ENCODE measurements at regions not wholly inside any gene's neighbourhood (a gene's known extent, or its start where the extent isn't known, plus 50 kb on each side); places are given as distances from the start of the nearest gene placed in this dataset.

GRCh38 chr3:127369356-127369935, 81.6 kb upstream of the PRR20G start:
- no peak for TF ChIP-seq CTCF (IDR thresholded peaks at IDR 0.05)
- Histone ChIP-seq H3K27me3 (no peaks in the 10 kb centered on the region), H3K36me3 (no peaks in the 10 kb centered on the region), H3K4me3 (no peak overlapping the region), H3K4me1 (no peaks in the 10 kb centered on the region), H3K9me3 (no peaks in the 10 kb centered on the region), H3K27ac (no peak overlapping the region)
- peak; percentile 46 for DNase-seq
- no peak for ATAC-seq
- intact Hi-C loops (cut with DNase I), result no loop called here

GRCh38 chr3:127368186-127369032, 80.6 kb upstream of the PRR20G start:
- intact Hi-C loops (cut with DNase I), result no loop called here
- Histone ChIP-seq H3K36me3 (no peaks in the 10 kb centered on the region), H3K4me3 (no peak overlapping the region), H3K4me1 (no peaks in the 10 kb centered on the region), H3K27me3 (no peaks in the 10 kb centered on the region), H3K27ac (no peak overlapping the region), H3K9me3 (no peaks in the 10 kb centered on the region)
- peak; percentile 44 for DNase-seq
- ATAC-seq, result no peak
- no peak for TF ChIP-seq CTCF (IDR thresholded peaks at IDR 0.05)

GRCh38 chr3:127367593-127367992, 79.7 kb upstream of the PRR20G start:
- ATAC-seq, result no peak
- intact Hi-C loops (cut with DNase I), result no loop called here
- no peak overlapping the region for H3K4me3 ChIP-seq
- H3K4me1 ChIP-seq, result no peaks in the 10 kb centered on the region
- no peak for TF ChIP-seq CTCF (IDR thresholded peaks at IDR 0.05)
- H3K36me3 ChIP-seq, result no peaks in the 10 kb centered on the region
- H3K9me3 ChIP-seq, result no peaks in the 10 kb centered on the region
- no peaks in the 10 kb centered on the region for H3K27me3 ChIP-seq
- H3K27ac ChIP-seq, result no peak overlapping the region
- DNase-seq, result peak; percentile 46

- no peak for DNase-seq
- intact Hi-C loops (cut with DNase I), result no loop called here
- Histone ChIP-seq H3K4me3 (no peak overlapping the region), H3K27me3 (no peaks in the 10 kb centered on the region), H3K36me3 (no peaks in the 10 kb centered on the region), H3K4me1 (no peaks in the 10 kb centered on the region), H3K27ac (no peak overlapping the region), H3K9me3 (no peaks in the 10 kb centered on the region)
- no peak for TF ChIP-seq CTCF (IDR thresholded peaks at IDR 0.05)
- no peak for ATAC-seq
These were observed 78.5 kb upstream of the PRR20G start for GRCh38 chr3:127366383-127366782.

- DNase-seq (peak; percentile 40), ATAC-seq (peak; percentile 18)
- no peaks in the 10 kb centered on the region for H3K4me1 ChIP-seq
- no peak for TF ChIP-seq CTCF (IDR thresholded peaks at IDR 0.05)
- H3K27ac ChIP-seq, result no peak overlapping the region
- no peak overlapping the region for H3K4me3 ChIP-seq
- no peaks in the 10 kb centered on the region for H3K9me3 ChIP-seq
- no peaks in the 10 kb centered on the region for H3K36me3 ChIP-seq
- intact Hi-C loops (cut with DNase I), result no loop called here
- no peaks in the 10 kb centered on the region for H3K27me3 ChIP-seq
These were observed 77.4 kb upstream of the PRR20G start for GRCh38 chr3:127365163-127365798.

Data from upper lobe of right lung (tissue), 1 donor.